Stimulated activated CD8-positive, alpha-beta memory T cell treated with anti-CD3 and anti-CD28 coated beads, Interleukin-12 subunit alpha, Interleukin-12 subunit beta, amount 100 ng/mL, for 1 hour (primary cell): ENCODE measurements at regions not wholly inside any gene's neighbourhood (a gene's known extent, or its start where the extent isn't known, plus 50 kb on each side); places are given as distances from the start of the nearest gene placed in this dataset.

Source experiments
- DNase-seq: peaks from one replicate; pipeline ENCODE4 v3.0.0-alpha.2; 2020; ENCODE audit warnings: low read depth

GRCh38 chr2:16330982-16331381, 334.7 kb downstream of the CYRIA start:
- DNase-seq = no peak

GRCh38 chr2:16330571-16330970, 335.1 kb downstream of the CYRIA start:
- DNase-seq = no peak

GRCh38 chr2:16330012-16330411, 335.6 kb downstream of the CYRIA start:
- no peak for DNase-seq

GRCh38 chr2:16329421-16329820, 336.2 kb downstream of the CYRIA start:
- no peak for DNase-seq

- no peak for DNase-seq
Observed at GRCh38 chr2:16328521-16329190, 337.0 kb downstream of the CYRIA start.

- DNase-seq = no peak
Observed at GRCh38 chr2:16327326-16327725, 338.3 kb downstream of the CYRIA start.

GRCh38 chr2:16326711-16327300, 338.8 kb downstream of the CYRIA start:
- DNase-seq = no peak

- no peak for DNase-seq
Observed at GRCh38 chr2:16325976-16326510, 339.6 kb downstream of the CYRIA start.

GRCh38 chr2:16325016-16325975, 340.3 kb downstream of the CYRIA start:
- DNase-seq = no peak

GRCh38 chr2:16324544-16324937, 341.1 kb downstream of the CYRIA start:
- DNase-seq = no peak

- no peak for DNase-seq
Observed at GRCh38 chr2:16323551-16324543, 341.8 kb downstream of the CYRIA start.

GRCh38 chr2:16323126-16323520, 342.5 kb downstream of the CYRIA start:
- DNase-seq = no peak

GRCh38 chr2:16322308-16323125, 343.1 kb downstream of the CYRIA start:
- DNase-seq = no peak

- DNase-seq = no peak
Observed at GRCh38 chr2:16321872-16322271, 343.8 kb downstream of the CYRIA start.

- no peak for DNase-seq
Observed at GRCh38 chr2:16321256-16321655, 344.4 kb downstream of the CYRIA start.

- no peak for DNase-seq
Observed at GRCh38 chr2:16320716-16321115, 344.9 kb downstream of the CYRIA start.

GRCh38 chr2:16319551-16320121, 346.0 kb downstream of the CYRIA start:
- DNase-seq = no peak

GRCh38 chr2:16318474-16319195, 347.0 kb downstream of the CYRIA start:
- DNase-seq = no peak

GRCh38 chr2:16318051-16318450, 347.6 kb downstream of the CYRIA start:
- DNase-seq = no peak
